ENCODE measurements at regions not wholly inside any gene's neighbourhood (a gene's known extent, or its start where the extent isn't known, plus 50 kb on each side); places are given as distances from the start of the nearest gene placed in this dataset.

GRCh38 chr9:80223897-80224296, 652.1 kb downstream of the TLE4 start:
- TF ChIP-seq TBL1XR1 (IDR thresholded peaks at IDR 0.05; ENCODE audit: low read depth, low read length) (no peak), NFIC (IDR thresholded peaks at IDR 0.05; ENCODE audit: low read depth, low read length) (no peak), EZH2 (IDR thresholded peaks at IDR 0.05; ENCODE audit: borderline replicate concordance, control insufficient read depth, low read depth, low read length) (no peak), CREB1 (IDR thresholded peaks at IDR 0.05; ENCODE audit: low read depth) (no peak), POLR2A (IDR thresholded peaks at IDR 0.05; ENCODE audit: low read depth, low read length) (no peak), RFX5 (IDR thresholded peaks at IDR 0.05; ENCODE audit: low read depth, low read length) (no peak), SRF (IDR thresholded peaks at IDR 0.05; ENCODE audit: low read depth in 2 of 2, low read length in 2 of 2) (no peak), ESRRA (IDR thresholded peaks at IDR 0.05; ENCODE audit: low read length) (no peak), E4F1 (IDR thresholded peaks at IDR 0.05; ENCODE audit: borderline replicate concordance, partially characterized antibody) (no peak), EED (IDR thresholded peaks at IDR 0.05; ENCODE audit: low read depth) (no peak), EP300 (IDR thresholded peaks at IDR 0.05; ENCODE audit: borderline replicate concordance in 1 of 2, control insufficient read depth in 1 of 2, low read depth in 2 of 2, low read length in 2 of 2) (no peak)
- TF ChIP-seq, protein P1, sequence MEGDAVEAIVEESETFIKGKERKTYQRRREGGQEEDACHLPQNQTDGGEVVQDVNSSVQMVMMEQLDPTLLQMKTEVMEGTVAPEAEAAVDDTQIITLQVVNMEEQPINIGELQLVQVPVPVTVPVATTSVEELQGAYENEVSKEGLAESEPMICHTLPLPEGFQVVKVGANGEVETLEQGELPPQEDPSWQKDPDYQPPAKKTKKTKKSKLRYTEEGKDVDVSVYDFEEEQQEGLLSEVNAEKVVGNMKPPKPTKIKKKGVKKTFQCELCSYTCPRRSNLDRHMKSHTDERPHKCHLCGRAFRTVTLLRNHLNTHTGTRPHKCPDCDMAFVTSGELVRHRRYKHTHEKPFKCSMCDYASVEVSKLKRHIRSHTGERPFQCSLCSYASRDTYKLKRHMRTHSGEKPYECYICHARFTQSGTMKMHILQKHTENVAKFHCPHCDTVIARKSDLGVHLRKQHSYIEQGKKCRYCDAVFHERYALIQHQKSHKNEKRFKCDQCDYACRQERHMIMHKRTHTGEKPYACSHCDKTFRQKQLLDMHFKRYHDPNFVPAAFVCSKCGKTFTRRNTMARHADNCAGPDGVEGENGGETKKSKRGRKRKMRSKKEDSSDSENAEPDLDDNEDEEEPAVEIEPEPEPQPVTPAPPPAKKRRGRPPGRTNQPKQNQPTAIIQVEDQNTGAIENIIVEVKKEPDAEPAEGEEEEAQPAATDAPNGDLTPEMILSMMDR (IDR thresholded peaks at IDR 0.05 in 2 of 3, conservative IDR thresholded peaks at IDR 0.05 in 1 of 3; ENCODE audit: control insufficient read depth in 2 of 3, extremely low read depth in 1 of 3, insufficient read depth in 1 of 3, low read depth in 3 of 3, low read length in 3 of 3): no peak

All from GM12878 (cell line).